ENCODE measurements at regions not wholly inside any gene's neighbourhood (a gene's known extent, or its start where the extent isn't known, plus 50 kb on each side); places are given as distances from the start of the nearest gene placed in this dataset.

GRCh38 chr2:215711471-215712034, 275.7 kb upstream of the FN1 start:
- no peak for DNase-seq

- no peak for DNase-seq
These were observed 271.7 kb upstream of the FN1 start for GRCh38 chr2:215707608-215708007.

GRCh38 chr2:215705771-215706361, 270.0 kb upstream of the FN1 start:
- peak; percentile 39 for DNase-seq

GRCh38 chr2:215705281-215705680, 269.4 kb upstream of the FN1 start:
- DNase-seq, result no peak

DNA sequence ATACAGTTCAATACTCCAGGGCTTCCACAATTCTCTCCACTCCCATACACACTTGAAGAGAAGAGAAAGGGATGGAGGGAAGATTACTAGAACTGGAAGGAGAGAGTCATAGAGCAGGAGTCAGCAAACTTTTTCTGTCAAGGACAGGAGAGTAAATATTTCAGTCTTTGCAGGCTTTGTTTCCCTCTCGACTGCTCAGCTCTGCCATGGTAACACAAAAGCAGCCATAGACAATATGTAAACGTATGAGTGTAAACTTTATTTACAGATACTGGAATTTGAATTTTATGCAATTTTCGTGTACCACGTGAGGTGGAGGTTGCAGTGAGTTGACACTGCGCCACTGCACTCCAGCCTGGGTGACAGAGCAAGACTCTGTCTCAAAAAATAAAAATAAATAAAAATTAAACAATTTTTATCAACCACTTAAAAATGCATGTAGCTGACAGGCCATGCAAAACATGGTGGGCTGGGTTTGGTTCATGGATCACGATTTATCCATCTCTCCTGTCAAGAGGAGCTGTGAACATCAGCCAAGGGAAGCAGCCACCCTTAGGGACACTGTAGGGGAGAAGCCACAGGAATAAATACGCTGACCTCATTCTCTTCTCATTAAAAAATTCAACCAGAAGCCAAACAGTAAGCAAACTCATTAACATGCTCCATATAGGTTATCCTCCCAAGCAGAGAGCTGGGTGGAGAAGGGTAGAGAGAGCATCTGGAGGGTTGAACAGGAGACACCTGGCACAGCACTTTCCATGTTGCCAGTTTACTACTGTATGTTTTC, 266.4 kb upstream of the FN1 start:
- DNase-seq, result peak; percentile 10

DNA sequence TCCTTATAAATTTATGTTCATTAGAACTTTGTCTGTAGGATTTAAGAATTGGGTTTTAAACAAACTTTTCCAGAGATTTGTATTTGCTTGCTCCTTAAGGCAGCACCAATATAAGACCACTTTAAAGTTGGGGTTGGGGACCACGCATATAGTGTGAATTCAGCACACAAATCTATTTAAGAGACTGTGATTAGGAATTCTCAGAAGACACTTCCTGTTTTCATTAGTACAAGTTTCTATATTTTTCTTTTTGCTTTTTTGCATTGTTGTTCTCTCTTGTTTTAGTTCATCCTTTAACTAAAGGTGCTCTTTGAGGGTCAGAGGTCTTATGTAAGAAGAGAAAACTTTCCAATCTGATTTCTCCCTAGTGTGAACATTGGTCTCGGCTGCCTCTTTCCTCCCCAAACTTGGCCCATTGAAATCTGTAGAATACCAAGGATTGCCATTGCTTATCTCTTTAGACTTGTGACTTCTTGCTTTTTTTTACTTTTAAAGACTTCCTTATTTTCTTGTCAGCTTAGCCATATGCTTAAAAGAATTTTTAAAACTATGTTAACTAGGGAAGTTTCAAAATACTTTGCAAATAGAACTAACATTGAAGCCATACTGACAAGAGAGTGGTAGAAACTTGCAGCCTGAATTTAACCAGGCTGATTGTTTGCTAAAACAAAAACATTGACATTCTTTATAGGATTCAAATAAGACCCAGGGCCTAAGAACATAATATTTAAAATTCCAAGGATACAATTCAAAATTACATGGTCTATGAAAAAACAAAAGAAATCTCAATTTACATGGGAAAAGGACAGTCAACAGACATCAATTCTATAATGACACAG, 264.1 kb upstream of the FN1 start:
- no peak for DNase-seq

DNA sequence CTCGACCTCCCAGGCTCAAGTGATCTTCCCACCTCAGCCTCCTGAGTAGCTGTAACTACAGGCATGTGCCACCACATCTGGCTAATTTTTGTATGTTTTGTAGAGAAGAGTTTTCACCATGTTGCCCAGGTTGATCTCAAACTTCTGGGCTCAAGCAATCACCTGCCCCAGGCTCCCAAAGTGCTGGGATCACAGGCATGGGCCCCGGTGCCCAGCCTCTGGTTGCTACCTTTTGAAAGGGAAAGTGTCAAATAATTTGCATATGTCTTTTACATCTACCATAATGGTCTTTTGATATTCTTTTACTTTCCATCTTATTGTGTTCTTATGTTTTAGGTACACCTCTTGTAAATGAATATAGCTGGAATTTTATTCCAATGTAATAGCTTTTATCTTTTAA, 263.1 kb upstream of the FN1 start:
- no peak for DNase-seq

- peak; percentile 70 for DNase-seq
These were observed 262.7 kb upstream of the FN1 start for GRCh38 chr2:215698566-215698965.

- DNase-seq, result no peak
These were observed 261.6 kb upstream of the FN1 start for GRCh38 chr2:215697496-215697895.

DNA sequence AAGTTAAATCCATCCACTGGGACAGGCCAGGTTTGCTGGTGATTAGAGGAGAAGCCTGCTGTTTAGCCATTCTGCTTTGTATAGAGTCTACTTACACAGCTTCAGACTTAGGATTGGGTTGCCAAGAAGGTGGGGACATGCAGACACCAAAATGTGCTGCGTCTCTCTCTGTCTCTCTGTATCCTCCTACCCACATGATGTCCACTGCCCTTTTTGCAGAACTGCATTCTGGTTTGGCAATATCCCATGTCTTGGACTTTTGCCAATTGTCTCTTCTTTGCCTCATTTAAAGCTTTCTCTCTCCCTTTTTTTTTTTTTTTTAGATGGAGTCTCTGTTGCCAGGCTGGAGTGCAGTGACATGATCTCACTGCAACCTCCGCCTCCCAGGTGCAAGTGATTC, 261.1 kb upstream of the FN1 start:
- no peak for DNase-seq

GRCh38 chr2:215695861-215696260, 260.0 kb upstream of the FN1 start:
- DNase-seq, result no peak

DNA sequence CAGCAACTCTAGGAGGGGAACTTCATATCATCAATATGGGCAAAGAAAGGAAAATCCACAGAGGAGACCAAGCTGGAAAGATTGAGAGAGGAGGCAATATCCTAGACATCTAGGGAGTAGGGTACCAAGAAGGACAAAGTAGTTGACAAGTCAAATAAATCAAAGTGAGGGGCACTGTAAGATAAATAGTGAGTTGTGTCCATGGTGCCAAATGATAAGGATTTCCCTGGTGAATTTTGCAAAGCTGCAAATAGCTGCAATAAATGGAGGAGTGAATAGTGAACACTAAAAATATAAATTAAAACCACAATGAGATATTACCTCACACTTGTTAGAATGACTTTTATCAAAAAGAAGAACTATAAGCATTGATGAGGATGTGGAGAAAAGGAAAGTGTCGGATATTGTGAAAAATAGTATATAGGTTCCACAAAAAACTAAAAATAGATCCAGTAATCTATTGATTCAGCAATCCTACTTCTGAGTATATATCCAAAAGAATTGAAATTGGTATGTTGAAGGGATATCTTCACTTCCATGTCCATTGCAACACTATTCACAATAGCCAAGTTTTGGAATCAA, 258.2 kb upstream of the FN1 start:
- no peak for DNase-seq

- DNase-seq, result no peak
These were observed 257.5 kb upstream of the FN1 start for GRCh38 chr2:215693193-215693998.

GRCh38 chr2:215692387-215693079, 256.7 kb upstream of the FN1 start:
- DNase-seq, result no peak

DNA sequence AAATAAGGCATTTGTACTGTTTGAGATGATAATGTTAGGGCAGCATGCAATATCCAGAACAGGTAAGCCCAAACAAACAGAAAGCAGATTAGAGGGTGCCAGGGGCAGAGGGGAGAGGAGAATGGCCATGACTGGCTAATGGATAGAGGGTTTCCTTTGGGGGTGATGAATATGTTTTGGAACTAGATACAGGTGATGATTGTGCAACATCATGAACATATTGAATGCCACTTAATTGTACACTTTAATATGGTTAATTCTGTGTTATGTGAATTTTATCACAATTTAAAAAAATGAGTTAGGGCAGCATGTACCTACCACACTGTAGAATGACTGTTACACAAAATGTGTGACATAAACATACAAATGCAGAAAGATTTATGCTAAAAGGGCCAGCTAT, 255.5 kb upstream of the FN1 start:
- no peak for DNase-seq

GRCh38 chr2:215687149-215688031, 251.5 kb upstream of the FN1 start:
- no peak for DNase-seq

GRCh38 chr2:215685238-215685990, 249.5 kb upstream of the FN1 start:
- DNase-seq, result no peak

- no peak for DNase-seq
These were observed 248.8 kb upstream of the FN1 start for GRCh38 chr2:215684448-215685237.

GRCh38 chr2:215683295-215683694, 247.4 kb upstream of the FN1 start:
- no peak for DNase-seq

Data from NCI-H446 treated with DMSO at 0.1 percent for 48 hours (cell line).